Immature natural killer cell (primary cell): ENCODE measurements at regions not wholly inside any gene's neighbourhood (a gene's known extent, or its start where the extent isn't known, plus 50 kb on each side); places are given as distances from the start of the nearest gene placed in this dataset.
"Not testable (repeated sequence)": the region's sequence is repeated elsewhere in the genome, so short reads cannot be mapped to it uniquely, and the experiment has no call there.

Source experiments
- DNase-seq, 3 donors: peaks; one replicate each; pipeline ENCODE4 v3.0.0; 2022; ENCODE audit warnings: mixed read lengths in 1 of 3
- H3K27ac Mint-ChIP-seq, 6 donors: one replicate each; pipeline ENCODE4 v1.8.0; 2020; ENCODE audit warnings: mixed read lengths in 6 of 6, mild to moderate bottlenecking in 5 of 6, inconsistent platforms in 4 of 6, moderate library complexity in 3 of 6
- H3K27me3 Mint-ChIP-seq, 3 donors: one replicate each; pipeline ENCODE4 v1.8.0; 2020 to 2021; ENCODE audit warnings: low read depth in 3 of 3, mild to moderate bottlenecking in 3 of 3, mixed read lengths in 3 of 3, moderate library complexity in 3 of 3, inconsistent platforms in 1 of 3
- H3K36me3 Mint-ChIP-seq, 3 donors: one replicate each; pipeline ENCODE4 v1.8.0; 2020; ENCODE audit warnings: mixed read lengths in 3 of 3, inconsistent platforms in 2 of 3, mild to moderate bottlenecking in 2 of 3
- H3K4me1 Mint-ChIP-seq, 2 donors: one replicate each; pipeline ENCODE4 v1.8.0; 2020; ENCODE audit warnings: inconsistent platforms in 2 of 2, mild to moderate bottlenecking in 2 of 2, mixed read lengths in 2 of 2, moderate library complexity in 1 of 2
- H3K4me3 Mint-ChIP-seq, 5 donors: one replicate each; pipeline ENCODE4 v1.8.0; 2020; ENCODE audit warnings: mild to moderate bottlenecking in 5 of 5, mixed read lengths in 5 of 5, inconsistent platforms in 3 of 5, moderate library complexity in 3 of 5
- H3K9me3 Mint-ChIP-seq, 6 donors: one replicate each; pipeline ENCODE4 v1.8.0; 2020; ENCODE audit warnings: mild to moderate bottlenecking in 6 of 6, mixed read lengths in 6 of 6, inconsistent platforms in 4 of 6, moderate library complexity in 3 of 6

- no peaks in the 10 kb centered on the region for H3K27me3 Mint-ChIP-seq
- no peaks in the 10 kb centered on the region for H3K36me3 Mint-ChIP-seq
- H3K27ac Mint-ChIP-seq, result peak overlapping the region in 1 of 6 donors; percentile 3
- peaks cover 0 to 10% of the 10 kb centered on the region in 2 donors for H3K4me1 Mint-ChIP-seq
- peaks cover 0 to 2% (median 0%) of the 10 kb centered on the region in 6 donors for H3K9me3 Mint-ChIP-seq
- H3K4me3 Mint-ChIP-seq, result no peak overlapping the region
- peak in 1 of 3 donors; percentile 16 for DNase-seq
Measured at GRCh38 chr3:106457281-106458180, 588.7 kb upstream of the CBLB start.

GRCh38 chr3:106458952-106459351 is 590.1 kb upstream of the CBLB start:
- Mint-ChIP-seq H3K4me1 (peaks cover 0 to 10% of the 10 kb centered on the region in 2 donors), H3K27me3 (no peaks in the 10 kb centered on the region), H3K36me3 (no peaks in the 10 kb centered on the region), H3K9me3 (peaks cover 0 to 2% (median 0%) of the 10 kb centered on the region in 6 donors), H3K27ac (no peak overlapping the region), H3K4me3 (no peak overlapping the region)
- no peak for DNase-seq

GRCh38 chr3:106466881-106467280 is 598.1 kb upstream of the CBLB start:
- no peaks in the 10 kb centered on the region for H3K27me3 Mint-ChIP-seq
- no peak for DNase-seq
- no peaks in the 10 kb centered on the region for H3K4me1 Mint-ChIP-seq

GRCh38 chr3:106473576-106474475 is 605.0 kb upstream of the CBLB start:
- H3K9me3 Mint-ChIP-seq, result peaks cover under 1 to 6% (median 4%) of the 10 kb centered on the region in 6 donors
- DNase-seq, result no peak
- H3K27me3 Mint-ChIP-seq, result peaks cover 0 to 3% (median 0%) of the 10 kb centered on the region in 3 donors
- H3K4me3 Mint-ChIP-seq, result no peak overlapping the region
- no peaks in the 10 kb centered on the region for H3K4me1 Mint-ChIP-seq
- peaks cover 0 to 7% (median 2%) of the 10 kb centered on the region in 3 donors for H3K36me3 Mint-ChIP-seq
- H3K27ac Mint-ChIP-seq, result no peak overlapping the region

More at GRCh38 chr3:106466881-106467280, 598.1 kb upstream of the CBLB start:
- H3K36me3 Mint-ChIP-seq, result peaks cover 0 to 11% (median 0%) of the 10 kb centered on the region in 3 donors
- no peak overlapping the region for H3K4me3 Mint-ChIP-seq
- H3K27ac Mint-ChIP-seq, result no peak overlapping the region
- H3K9me3 Mint-ChIP-seq, result peaks cover 0 to 2% (median 0%) of the 10 kb centered on the region in 6 donors

- Mint-ChIP-seq H3K36me3 (peaks cover 6 to 9% (median 7%) of the 10 kb centered on the region in 3 donors), H3K27ac (no peak overlapping the region), H3K9me3 (peaks cover 8 to 22% (median 14%) of the 10 kb centered on the region in 6 donors), H3K4me3 (no peak overlapping the region), H3K27me3 (peaks cover 0 to 7% (median 4%) of the 10 kb centered on the region in 3 donors), H3K4me1 (no peaks in the 10 kb centered on the region)
- DNase-seq, result no peak
Measured at GRCh38 chr3:106482451-106482850, 613.6 kb upstream of the CBLB start.

- Mint-ChIP-seq H3K4me1 (no peaks in the 10 kb centered on the region), H3K27me3 (peaks cover 0 to 6% (median 4%) of the 10 kb centered on the region in 3 donors), H3K4me3 (no peak overlapping the region), H3K27ac (no peak overlapping the region), H3K9me3 (peaks cover 0 to 6% (median under 1%) of the 10 kb centered on the region in 6 donors), H3K36me3 (no peaks in the 10 kb centered on the region)
- DNase-seq, result no peak
Measured at GRCh38 chr3:106485217-106485616, 616.4 kb upstream of the CBLB start.

GRCh38 chr3:106485802-106486201 is 617.0 kb upstream of the CBLB start:
- peaks cover 0 to 6% (median 4%) of the 10 kb centered on the region in 3 donors for H3K27me3 Mint-ChIP-seq
- DNase-seq, result no peak
- H3K4me3 Mint-ChIP-seq, result no peak overlapping the region
- H3K9me3 Mint-ChIP-seq, result peaks cover 0 to 6% (median under 1%) of the 10 kb centered on the region in 6 donors
- no peak overlapping the region for H3K27ac Mint-ChIP-seq
- H3K36me3 Mint-ChIP-seq, result no peaks in the 10 kb centered on the region
- no peaks in the 10 kb centered on the region for H3K4me1 Mint-ChIP-seq

- not testable (repeated sequence) for H3K9me3 Mint-ChIP-seq, DNase-seq, H3K27me3 Mint-ChIP-seq, H3K4me1 Mint-ChIP-seq, H3K4me3 Mint-ChIP-seq, H3K36me3 Mint-ChIP-seq, H3K27ac Mint-ChIP-seq
Measured at GRCh38 chr3:106486945-106487639, 618.3 kb upstream of the CBLB start.

- H3K27ac Mint-ChIP-seq, result no peak overlapping the region
- H3K27me3 Mint-ChIP-seq, result peaks cover 0 to 6% (median 4%) of the 10 kb centered on the region in 3 donors
- H3K36me3 Mint-ChIP-seq, result no peaks in the 10 kb centered on the region
- no peak overlapping the region for H3K4me3 Mint-ChIP-seq
- no peaks in the 10 kb centered on the region for H3K9me3 Mint-ChIP-seq
- no peaks in the 10 kb centered on the region for H3K4me1 Mint-ChIP-seq
- no peak for DNase-seq
Measured at GRCh38 chr3:106488331-106488730, 619.5 kb upstream of the CBLB start.

GRCh38 chr3:106491796-106492195 is 623.0 kb upstream of the CBLB start:
- no peak for DNase-seq
- H3K27me3 Mint-ChIP-seq, result peaks cover 0 to 5% (median 2%) of the 10 kb centered on the region in 3 donors
- H3K36me3 Mint-ChIP-seq, result no peaks in the 10 kb centered on the region
- no peak overlapping the region for H3K27ac Mint-ChIP-seq
- H3K4me1 Mint-ChIP-seq, result no peaks in the 10 kb centered on the region
- no peaks in the 10 kb centered on the region for H3K9me3 Mint-ChIP-seq
- H3K4me3 Mint-ChIP-seq, result no peak overlapping the region

- Mint-ChIP-seq H3K27ac (no peak overlapping the region), H3K4me3 (no peak overlapping the region), H3K27me3 (peaks cover 0 to 2% (median 0%) of the 10 kb centered on the region in 3 donors), H3K4me1 (peaks cover 0 to 4% of the 10 kb centered on the region in 2 donors), H3K9me3 (no peaks in the 10 kb centered on the region), H3K36me3 (no peaks in the 10 kb centered on the region)
- no peak for DNase-seq
Measured at GRCh38 chr3:106508331-106508893, 639.6 kb upstream of the CBLB start.

GRCh38 chr3:106510206-106510605 is 641.4 kb upstream of the CBLB start:
- Mint-ChIP-seq H3K4me3 (no peak overlapping the region), H3K27ac (no peak overlapping the region), H3K4me1 (peaks cover 0 to 4% of the 10 kb centered on the region in 2 donors), H3K27me3 (peaks cover 0 to 2% (median 0%) of the 10 kb centered on the region in 3 donors), H3K36me3 (no peaks in the 10 kb centered on the region), H3K9me3 (no peaks in the 10 kb centered on the region)
- DNase-seq, result no peak

- no peak overlapping the region for H3K27ac Mint-ChIP-seq
- no peaks in the 10 kb centered on the region for H3K36me3 Mint-ChIP-seq
- no peak for DNase-seq
- H3K4me1 Mint-ChIP-seq, result no peaks in the 10 kb centered on the region
- no peak overlapping the region for H3K4me3 Mint-ChIP-seq
- H3K9me3 Mint-ChIP-seq, result no peaks in the 10 kb centered on the region
- no peaks in the 10 kb centered on the region for H3K27me3 Mint-ChIP-seq
Measured at GRCh38 chr3:106512846-106513245, 644.0 kb upstream of the CBLB start.
